Stimulated activated CD4-positive, alpha-beta T cell treated with anti-CD3 and anti-CD28 coated beads, Interleukin-2, amount 100 ng/mL, for 4 hours (primary cell): ENCODE measurements at regions not wholly inside any gene's neighbourhood (a gene's known extent, or its start where the extent isn't known, plus 50 kb on each side); places are given as distances from the start of the nearest gene placed in this dataset.

Experiments
- DNase-seq: peaks from one replicate; pipeline ENCODE4 v3.0.0-alpha.2; 2020; ENCODE audit warnings: low read depth

GRCh38 chr5:74576941-74577456 is 63.5 kb downstream of the ENC1 start:
- no peak for DNase-seq

GRCh38 chr5:74575741-74576538 is 64.6 kb downstream of the ENC1 start:
- DNase-seq: peak; percentile 3

- no peak for DNase-seq
Measured at GRCh38 chr5:74570250-74570649, 70.3 kb downstream of the ENC1 start.

DNA sequence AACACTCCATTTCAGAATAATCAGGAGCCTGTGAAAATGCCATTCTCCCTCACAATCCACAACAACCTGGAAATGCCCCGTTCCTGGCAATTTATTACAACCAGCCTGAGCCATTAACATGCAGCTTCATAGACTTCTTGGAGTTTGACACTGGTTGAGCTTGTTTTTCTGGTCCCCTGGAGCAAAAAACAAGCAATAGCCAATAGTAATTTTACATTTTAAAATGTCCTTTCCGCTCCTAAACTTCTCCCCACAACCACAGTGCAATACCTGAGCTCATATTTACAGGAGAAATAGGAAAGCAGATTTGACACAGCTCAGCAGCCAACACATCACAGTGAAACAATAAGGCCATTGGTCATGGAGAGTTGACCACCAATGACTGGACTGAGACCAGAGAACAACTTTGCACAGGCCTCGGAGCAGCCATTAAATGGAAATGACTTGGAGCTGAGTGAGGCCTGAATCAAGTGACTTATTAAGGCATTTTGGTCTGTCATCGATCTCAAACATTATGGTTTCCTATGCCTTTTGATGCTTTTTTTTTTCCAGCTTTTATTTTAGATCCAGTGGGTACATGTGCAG is 73.0 kb downstream of the ENC1 start:
- no peak for DNase-seq

DNA sequence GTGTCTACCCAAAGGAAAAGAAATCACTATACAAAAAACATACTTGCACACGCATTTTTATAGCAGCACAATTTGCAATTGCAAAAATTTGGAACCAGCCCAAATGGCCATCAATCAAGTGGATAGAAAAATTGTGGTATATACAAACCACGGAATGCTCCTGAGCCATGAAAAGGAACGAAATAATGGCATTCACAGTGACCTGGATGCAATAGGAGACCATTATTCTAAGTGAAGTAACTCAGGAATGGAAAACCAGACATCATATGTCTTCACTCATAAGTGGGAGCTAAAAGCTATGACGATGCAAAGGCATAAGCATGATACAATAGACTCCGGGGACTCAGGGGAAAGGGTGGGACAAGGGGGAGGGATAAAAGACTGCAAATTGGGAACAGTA is 78.4 kb downstream of the ENC1 start:
- no peak for DNase-seq

GRCh38 chr5:74560245-74560644 is 80.3 kb downstream of the ENC1 start:
- no peak for DNase-seq

DNA sequence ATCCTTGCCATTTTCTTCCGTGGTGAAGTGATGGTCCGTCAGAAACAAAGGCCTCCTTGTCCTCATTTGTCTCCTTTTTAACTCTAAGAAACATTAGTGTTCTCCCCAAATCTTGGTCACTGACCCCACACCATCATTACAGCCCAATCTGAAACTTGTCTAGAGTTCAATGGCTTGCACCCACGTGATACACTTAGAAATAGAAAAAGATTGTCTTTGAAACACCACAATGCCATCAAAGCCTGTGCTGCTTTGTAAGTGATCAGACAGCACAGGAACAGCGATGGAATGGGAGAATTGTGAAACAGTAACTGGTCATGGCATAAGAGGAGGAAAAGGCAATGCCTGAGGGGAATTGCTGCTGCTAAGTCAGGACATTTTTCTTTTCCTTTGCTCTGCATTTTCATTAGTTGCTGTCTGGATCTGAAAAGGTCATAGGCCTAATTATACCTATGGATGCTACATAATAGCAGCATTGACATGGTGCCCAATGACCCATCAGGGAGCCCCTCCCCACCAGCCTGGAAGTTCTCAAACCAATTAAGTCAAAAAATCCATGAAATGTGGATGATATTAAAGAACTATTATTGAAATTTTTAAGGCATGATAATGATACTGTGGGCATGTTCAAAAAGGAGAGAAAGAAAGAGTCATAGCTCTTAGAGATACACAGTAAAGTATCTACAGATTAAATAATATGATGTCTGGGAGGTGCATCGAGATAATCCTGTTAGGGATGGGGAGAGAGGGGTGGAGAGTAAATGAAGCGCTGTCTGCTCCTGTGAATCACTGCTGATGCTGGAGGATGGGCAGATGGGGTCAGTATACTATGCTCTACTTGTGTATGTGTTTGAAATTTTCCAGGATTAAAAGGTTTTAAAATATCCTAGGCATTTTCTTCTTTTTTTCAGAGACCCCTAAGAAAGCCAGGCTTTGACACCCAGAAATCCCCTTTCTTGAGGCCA is 83.6 kb downstream of the ENC1 start:
- no peak for DNase-seq

GRCh38 chr5:74556006-74556405 is 84.5 kb downstream of the ENC1 start:
- no peak for DNase-seq

GRCh38 chr5:74552101-74552500 is 88.4 kb downstream of the ENC1 start:
- DNase-seq: no peak

GRCh38 chr5:74550927-74551326 is 89.6 kb downstream of the ENC1 start:
- no peak for DNase-seq

DNA sequence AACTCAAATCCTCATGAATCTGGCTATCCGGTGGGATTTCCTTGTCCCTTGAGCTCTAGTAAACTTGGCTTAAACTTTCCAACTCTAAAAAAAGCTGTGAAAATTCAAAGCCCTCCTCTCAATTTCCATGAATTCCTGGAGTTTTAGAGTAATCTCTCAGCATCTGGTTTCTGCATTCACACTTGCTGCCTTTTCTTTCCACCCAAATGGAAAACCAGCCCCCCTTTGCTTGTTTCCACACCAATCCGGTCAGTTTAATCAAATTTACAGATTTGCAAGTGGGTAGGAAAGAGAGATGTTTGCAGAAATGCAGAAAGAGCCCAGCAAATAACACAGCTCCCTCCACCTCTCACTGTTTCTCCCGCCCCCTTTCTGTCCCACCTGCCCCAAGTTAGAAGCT is 91.1 kb downstream of the ENC1 start:
- DNase-seq: no peak

DNA sequence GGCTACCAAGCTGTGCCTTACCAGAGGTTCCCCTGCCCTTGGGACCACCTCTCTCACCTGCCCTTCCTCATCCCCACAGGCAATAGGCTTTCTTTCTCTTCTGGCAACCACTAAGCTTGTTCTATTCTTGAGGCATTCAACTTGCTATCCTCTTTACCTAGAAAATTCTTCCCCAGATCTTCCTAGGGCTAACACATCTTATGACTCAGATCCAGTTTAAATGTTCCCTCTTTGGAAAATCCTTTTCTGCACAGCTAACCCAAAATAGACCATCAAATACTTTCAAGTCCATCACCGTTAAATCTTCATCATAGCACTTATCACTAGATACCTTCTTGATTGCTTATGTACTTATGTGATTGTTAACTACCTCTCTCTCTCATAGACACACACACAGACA is 93.7 kb downstream of the ENC1 start:
- no peak for DNase-seq

GRCh38 chr5:74544811-74545210 is 95.7 kb downstream of the ENC1 start:
- no peak for DNase-seq

DNA sequence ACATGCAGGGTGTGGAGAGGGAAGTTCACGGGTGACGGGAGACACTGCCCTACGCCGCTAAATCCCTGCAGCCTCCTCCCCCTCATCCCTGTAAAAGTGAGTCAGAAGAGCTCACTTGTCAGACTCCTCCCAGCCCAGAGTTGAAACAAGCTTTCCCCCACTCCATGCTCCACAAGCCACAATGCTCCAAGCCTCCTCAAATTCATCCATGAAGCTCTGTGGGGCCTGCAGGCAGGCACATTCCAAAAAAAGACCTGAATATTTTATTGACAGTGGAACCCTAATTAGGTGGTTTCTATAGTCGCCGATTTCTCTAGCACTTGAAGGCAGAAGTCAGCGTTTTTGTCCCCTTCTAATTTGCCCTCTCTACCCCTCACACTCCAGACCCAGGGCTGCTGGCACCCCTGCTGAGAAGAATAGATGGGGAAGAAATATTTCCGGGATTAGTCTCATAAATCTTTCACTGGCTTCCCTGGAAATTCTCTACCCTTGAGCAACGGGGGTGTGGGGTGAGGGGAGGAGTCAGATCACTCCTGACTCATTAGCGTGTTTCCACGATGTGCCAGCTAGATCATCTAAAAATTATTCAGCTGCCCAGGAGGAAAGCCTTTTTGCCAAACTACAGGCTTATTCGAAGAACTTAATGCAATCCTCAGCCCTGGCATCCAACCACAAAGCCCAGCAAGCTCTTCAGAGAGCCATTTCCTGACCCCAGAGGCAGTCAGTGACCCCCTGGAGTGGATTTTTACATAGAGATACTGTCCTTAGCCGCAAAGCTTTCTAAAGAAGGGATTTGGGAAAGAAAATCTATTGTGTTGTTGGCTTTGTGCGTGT is 97.1 kb downstream of the ENC1 start:
- no peak for DNase-seq

DNA sequence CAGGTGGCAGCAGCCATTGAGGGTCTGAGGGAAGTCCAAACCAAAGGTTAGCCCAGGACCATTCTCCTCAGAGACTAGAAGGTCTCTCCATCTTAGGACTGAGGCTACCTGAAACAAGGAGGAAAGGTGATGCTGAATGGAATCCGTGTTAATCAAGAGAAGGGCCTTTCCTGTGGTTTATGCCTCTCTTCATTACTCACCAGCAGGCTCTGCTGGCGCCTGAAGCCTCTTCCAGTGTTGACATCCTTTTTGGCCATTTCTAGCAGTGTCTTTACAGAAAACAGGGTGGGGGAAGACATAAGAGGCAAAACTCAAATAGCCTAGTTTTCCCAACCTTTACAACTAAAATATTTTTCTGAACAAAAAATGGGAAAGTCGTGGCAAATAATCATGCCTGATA is 98.0 kb downstream of the ENC1 start:
- no peak for DNase-seq

DNA sequence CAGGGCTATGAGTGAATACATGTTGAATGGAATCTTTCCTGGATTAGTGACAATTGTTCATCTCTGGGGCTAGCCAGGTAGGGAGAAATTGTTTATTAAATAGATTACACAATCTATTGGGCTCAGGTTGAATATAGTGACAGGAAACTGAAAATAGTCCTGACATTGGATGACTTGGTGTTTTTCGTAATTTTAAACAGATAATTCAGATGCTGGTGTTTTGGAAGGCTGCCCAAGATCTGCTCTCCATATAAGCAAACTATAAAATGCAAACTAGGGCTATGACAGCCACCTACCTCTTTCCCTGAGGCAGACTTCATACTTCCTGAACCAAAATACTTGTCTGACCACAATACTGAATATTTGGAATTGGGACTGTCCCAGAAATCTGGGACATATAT is 99.1 kb downstream of the ENC1 start:
- DNase-seq: no peak

- no peak for DNase-seq
Measured at GRCh38 chr5:74540622-74541021, 99.9 kb downstream of the ENC1 start.

GRCh38 chr5:74539986-74540385 is 100.5 kb downstream of the ENC1 start:
- DNase-seq: no peak

GRCh38 chr5:74538206-74538661 is 102.3 kb downstream of the ENC1 start:
- DNase-seq: no peak

GRCh38 chr5:74536658-74537057 is 103.9 kb downstream of the ENC1 start:
- DNase-seq: no peak

GRCh38 chr5:74535926-74536325 is 104.6 kb downstream of the ENC1 start:
- DNase-seq: no peak
